Stimulated activated naive CD8-positive, alpha-beta T cell treated with anti-CD3 and anti-CD28 coated beads, Interleukin-15, Interleukin-2, amounts not matched to agents 100 ng/mL and 50 ng/mL, for 24 hours (primary cell): ENCODE measurements at regions not wholly inside any gene's neighbourhood (a gene's known extent, or its start where the extent isn't known, plus 50 kb on each side); places are given as distances from the start of the nearest gene placed in this dataset.
"Not testable (repeated sequence)": the region's sequence is repeated elsewhere in the genome, so short reads cannot be mapped to it uniquely, and the experiment has no call there.

Experiments used
- H3K27ac Mint-ChIP-seq: one replicate; pipeline ENCODE4 v1.8.0; 2021; ENCODE audit warnings: mild to moderate bottlenecking, mixed read lengths
- H3K27me3 Mint-ChIP-seq: one replicate; pipeline ENCODE4 v1.8.0; 2021; ENCODE audit warnings: mixed read lengths
- H3K36me3 Mint-ChIP-seq: one replicate; pipeline ENCODE4 v1.8.0; 2021; ENCODE audit warnings: low read depth, mixed read lengths
- H3K4me1 Mint-ChIP-seq: one replicate; pipeline ENCODE4 v1.8.0; 2021; ENCODE audit warnings: low read depth, mixed read lengths
- H3K4me3 Mint-ChIP-seq: one replicate; pipeline ENCODE4 v1.8.0; 2021; ENCODE audit warnings: mild to moderate bottlenecking, mixed read lengths
- H3K9me3 Mint-ChIP-seq: one replicate; pipeline ENCODE4 v1.8.0; 2021; ENCODE audit warnings: mixed read lengths

DNA sequence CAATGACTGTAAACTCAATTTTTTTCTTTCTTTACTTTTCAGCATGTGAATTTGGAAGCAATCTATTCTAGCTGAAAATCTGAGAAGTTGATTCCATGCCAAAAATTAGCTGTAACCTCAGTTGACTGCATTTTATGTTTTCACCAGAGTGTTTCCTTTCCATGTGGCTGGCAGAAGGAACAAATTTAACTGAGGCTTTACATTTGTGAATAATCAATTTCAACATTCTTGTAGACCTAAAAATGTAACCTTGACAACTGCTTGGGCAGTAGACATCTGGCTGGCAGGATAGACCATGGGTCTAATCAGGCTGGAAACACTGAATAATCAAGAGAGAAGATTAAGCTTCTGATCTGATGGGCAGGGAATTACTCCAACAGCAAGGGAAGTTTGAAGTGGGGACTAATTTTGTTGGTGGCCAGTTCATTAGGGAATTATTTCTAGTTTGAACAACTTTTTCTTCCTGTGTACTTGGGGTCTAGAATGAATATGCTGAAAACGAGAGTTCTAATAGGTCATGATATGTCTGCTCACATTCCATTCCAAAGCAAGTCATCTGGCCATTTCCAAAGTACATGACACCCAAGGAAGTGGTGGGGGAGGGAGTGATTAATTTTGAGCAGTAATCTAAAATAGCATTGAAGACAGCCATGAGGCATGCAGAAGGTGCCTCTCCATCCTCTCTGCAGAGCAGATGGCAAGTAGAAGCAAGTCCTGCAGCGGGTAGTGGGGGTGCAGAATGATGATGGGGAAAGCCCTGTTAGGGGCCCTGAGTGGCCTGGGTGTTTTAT, 68.2 kb downstream of the ATP23 start:
- Mint-ChIP-seq H3K4me1 (no peaks in the 10 kb centered on the region), H3K9me3 (no peaks in the 10 kb centered on the region), H3K27me3 (peaks cover 2% of the 10 kb centered on the region), H3K36me3 (no peaks in the 10 kb centered on the region), H3K27ac (no peak overlapping the region), H3K4me3 (no peak overlapping the region)

- Mint-ChIP-seq H3K4me1 (no peaks in the 10 kb centered on the region), H3K9me3 (no peaks in the 10 kb centered on the region), H3K4me3 (no peak overlapping the region), H3K36me3 (no peaks in the 10 kb centered on the region), H3K27me3 (no peaks in the 10 kb centered on the region), H3K27ac (no peak overlapping the region)
Observed at GRCh38 chr12:58011676-58012075, 70.3 kb downstream of the ATP23 start.

- not testable (repeated sequence) for H3K4me3 Mint-ChIP-seq, H3K4me1 Mint-ChIP-seq, H3K36me3 Mint-ChIP-seq, H3K27ac Mint-ChIP-seq
- H3K9me3 Mint-ChIP-seq: peaks cover 35% of the 10 kb centered on the region
- peaks cover 21% of the 10 kb centered on the region for H3K27me3 Mint-ChIP-seq
Observed at GRCh38 chr12:58022379-58023020, 81.1 kb downstream of the ATP23 start.

DNA sequence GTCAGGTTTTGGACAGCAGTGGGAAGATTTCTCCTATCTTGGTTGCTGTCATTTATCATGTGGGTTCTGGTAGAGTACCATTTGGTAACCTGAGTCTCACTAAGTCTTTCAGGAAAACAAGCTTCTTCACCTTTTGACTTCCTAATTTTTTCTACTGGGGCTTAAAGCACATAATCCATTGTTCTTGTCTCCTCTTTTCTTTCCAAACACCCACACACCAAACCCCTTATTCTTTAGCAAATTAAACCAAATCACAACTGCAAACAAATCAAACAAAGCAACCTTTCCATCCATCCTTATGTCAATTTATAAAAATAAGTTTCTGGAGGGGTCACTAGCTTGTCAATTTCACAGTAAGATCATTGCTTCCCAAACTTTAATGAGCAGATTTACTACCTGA, 84.1 kb downstream of the ATP23 start:
- no peaks in the 10 kb centered on the region for H3K36me3 Mint-ChIP-seq
- H3K27me3 Mint-ChIP-seq: peaks cover 23% of the 10 kb centered on the region
- no peak overlapping the region for H3K4me3 Mint-ChIP-seq
- H3K4me1 Mint-ChIP-seq: no peaks in the 10 kb centered on the region
- no peak overlapping the region for H3K27ac Mint-ChIP-seq
- peaks cover 28% of the 10 kb centered on the region for H3K9me3 Mint-ChIP-seq

- H3K4me1 Mint-ChIP-seq: no peaks in the 10 kb centered on the region
- H3K36me3 Mint-ChIP-seq: no peaks in the 10 kb centered on the region
- no peak overlapping the region for H3K27ac Mint-ChIP-seq
- H3K9me3 Mint-ChIP-seq: peaks cover 29% of the 10 kb centered on the region
- H3K27me3 Mint-ChIP-seq: peaks cover 16% of the 10 kb centered on the region
- no peak overlapping the region for H3K4me3 Mint-ChIP-seq
Observed at GRCh38 chr12:58026426-58026825, 85.1 kb downstream of the ATP23 start.

DNA sequence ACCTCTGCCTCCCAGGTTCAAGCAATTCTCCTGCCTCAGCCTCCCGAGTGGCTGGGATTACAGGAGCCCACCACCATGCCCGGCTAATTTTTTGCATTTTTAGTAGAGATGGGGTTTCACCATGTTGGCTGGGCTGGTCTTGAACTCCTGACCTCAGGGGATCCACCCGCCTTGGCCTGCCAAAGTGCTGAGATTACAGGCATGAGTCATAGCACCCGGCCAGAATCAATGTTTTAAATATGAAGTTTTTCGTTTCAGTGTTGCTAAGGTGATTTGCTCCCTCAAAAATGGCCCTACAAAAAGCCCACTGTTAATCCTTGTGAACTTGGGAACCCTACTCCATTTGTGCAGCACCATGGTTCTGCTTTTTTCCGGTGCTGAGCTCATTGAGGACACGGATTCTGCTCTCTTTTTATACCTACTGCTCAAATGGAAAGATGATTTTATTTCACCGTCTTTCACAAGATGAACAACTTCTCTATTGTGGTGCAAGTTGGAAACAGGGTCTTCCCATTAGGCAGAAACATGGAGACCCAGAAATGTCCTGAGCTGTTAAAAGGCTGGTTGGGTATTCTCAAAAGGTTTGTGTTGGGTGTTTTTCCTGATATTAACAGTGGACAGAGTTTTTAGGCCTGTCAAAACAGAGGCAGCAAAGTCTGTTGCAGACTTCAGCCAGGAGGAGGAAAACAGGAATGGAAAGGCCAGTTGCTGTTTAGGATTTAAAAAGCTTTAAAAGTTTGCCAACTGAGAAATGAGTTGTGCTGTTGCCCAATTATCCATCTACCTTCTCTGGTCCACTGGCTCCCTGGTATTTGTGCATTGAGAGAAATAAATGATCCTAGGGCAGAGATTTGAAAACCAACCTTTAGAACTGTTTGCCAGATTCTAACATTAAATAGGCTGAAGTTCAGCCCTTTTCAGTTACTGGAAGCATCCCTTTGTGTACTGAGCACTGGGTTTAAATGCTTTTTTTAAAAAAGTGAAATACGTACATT, 85.8 kb downstream of the ATP23 start:
- Mint-ChIP-seq H3K27me3 (peaks cover 9% of the 10 kb centered on the region), H3K4me1 (no peaks in the 10 kb centered on the region), H3K4me3 (no peak overlapping the region), H3K9me3 (peaks cover 21% of the 10 kb centered on the region), H3K36me3 (no peaks in the 10 kb centered on the region), H3K27ac (no peak overlapping the region)

GRCh38 chr12:58028294-58028693, 86.9 kb downstream of the ATP23 start:
- no peaks in the 10 kb centered on the region for H3K4me1 Mint-ChIP-seq
- peaks cover 21% of the 10 kb centered on the region for H3K9me3 Mint-ChIP-seq
- H3K27me3 Mint-ChIP-seq: peaks cover 4% of the 10 kb centered on the region
- no peak overlapping the region for H3K27ac Mint-ChIP-seq
- H3K36me3 Mint-ChIP-seq: no peaks in the 10 kb centered on the region
- no peak overlapping the region for H3K4me3 Mint-ChIP-seq

GRCh38 chr12:58029260-58029659, 87.9 kb downstream of the ATP23 start:
- Mint-ChIP-seq H3K4me1 (no peaks in the 10 kb centered on the region), H3K4me3 (no peak overlapping the region), H3K9me3 (peaks cover 21% of the 10 kb centered on the region), H3K27ac (no peak overlapping the region), H3K36me3 (no peaks in the 10 kb centered on the region), H3K27me3 (peaks cover 4% of the 10 kb centered on the region)

DNA sequence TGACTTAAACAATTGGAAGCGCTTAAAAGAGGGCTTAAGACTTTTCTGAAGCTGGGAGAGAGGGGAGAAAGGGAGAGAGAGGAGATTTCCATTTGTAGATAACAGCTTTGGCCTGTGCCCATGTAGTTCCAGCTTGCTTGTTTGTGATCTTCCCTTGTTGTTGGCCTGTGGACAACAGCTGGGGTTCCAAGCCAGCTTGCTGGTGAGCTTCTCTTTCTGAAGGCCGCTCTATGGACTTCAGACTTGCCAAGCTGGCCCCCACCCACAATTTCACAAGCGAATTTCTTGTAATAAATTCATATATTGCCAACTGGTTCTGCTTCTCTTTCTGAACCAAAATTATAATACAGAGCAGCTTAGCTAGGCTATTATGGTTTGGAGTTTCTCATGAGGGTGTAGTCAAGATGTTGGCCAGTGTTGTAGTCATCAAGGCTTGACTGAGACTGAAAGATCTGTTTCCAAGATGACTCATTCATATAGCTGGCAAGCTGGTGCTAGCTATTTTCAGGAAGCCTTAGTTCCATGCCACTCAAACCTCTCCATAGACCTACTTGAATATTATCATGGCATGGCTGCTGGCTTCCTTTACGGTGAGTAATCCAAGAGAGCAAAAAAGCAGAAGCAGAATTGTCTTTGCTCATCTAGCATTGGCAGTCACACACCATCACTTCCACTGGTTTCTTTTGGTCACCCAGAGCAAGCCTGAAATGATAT, 89.4 kb downstream of the ATP23 start:
- Mint-ChIP-seq H3K9me3 (peaks cover 22% of the 10 kb centered on the region), H3K27ac (no peak overlapping the region), H3K36me3 (no peaks in the 10 kb centered on the region), H3K4me3 (no peak overlapping the region), H3K4me1 (no peaks in the 10 kb centered on the region), H3K27me3 (peaks cover 4% of the 10 kb centered on the region)

DNA sequence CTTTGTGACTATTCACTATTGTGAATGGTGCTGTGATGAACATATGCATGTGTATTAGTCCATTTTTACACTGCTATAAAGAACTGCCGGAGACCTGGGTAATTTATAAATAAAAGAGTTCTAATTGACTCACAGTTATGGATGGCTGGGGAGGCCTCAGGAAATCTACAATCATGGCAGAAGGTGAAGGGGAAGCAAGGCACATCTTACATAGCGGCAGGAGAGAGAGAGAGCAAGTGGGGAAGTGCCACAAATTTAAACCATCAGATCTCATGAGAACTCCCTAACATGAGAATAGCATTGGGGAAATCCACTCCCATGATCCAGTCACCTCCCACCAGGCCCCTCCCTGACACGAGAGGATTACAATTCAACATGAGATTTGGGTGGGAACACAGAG, 90.8 kb downstream of the ATP23 start:
- no peaks in the 10 kb centered on the region for H3K4me1 Mint-ChIP-seq
- peaks cover 25% of the 10 kb centered on the region for H3K9me3 Mint-ChIP-seq
- no peaks in the 10 kb centered on the region for H3K36me3 Mint-ChIP-seq
- peaks cover 4% of the 10 kb centered on the region for H3K27me3 Mint-ChIP-seq
- no peak overlapping the region for H3K4me3 Mint-ChIP-seq
- no peak overlapping the region for H3K27ac Mint-ChIP-seq

GRCh38 chr12:58033831-58034230, 92.5 kb downstream of the ATP23 start:
- Mint-ChIP-seq H3K9me3 (peaks cover 30% of the 10 kb centered on the region), H3K27ac (no peak overlapping the region), H3K4me1 (no peaks in the 10 kb centered on the region), H3K36me3 (no peaks in the 10 kb centered on the region), H3K27me3 (peaks cover 4% of the 10 kb centered on the region), H3K4me3 (no peak overlapping the region)

- peaks cover 30% of the 10 kb centered on the region for H3K9me3 Mint-ChIP-seq
- peaks cover 4% of the 10 kb centered on the region for H3K27me3 Mint-ChIP-seq
- no peak overlapping the region for H3K27ac Mint-ChIP-seq
- no peak overlapping the region for H3K4me3 Mint-ChIP-seq
- no peaks in the 10 kb centered on the region for H3K36me3 Mint-ChIP-seq
- H3K4me1 Mint-ChIP-seq: no peaks in the 10 kb centered on the region
Observed at GRCh38 chr12:58034311-58034710, 92.9 kb downstream of the ATP23 start.

DNA sequence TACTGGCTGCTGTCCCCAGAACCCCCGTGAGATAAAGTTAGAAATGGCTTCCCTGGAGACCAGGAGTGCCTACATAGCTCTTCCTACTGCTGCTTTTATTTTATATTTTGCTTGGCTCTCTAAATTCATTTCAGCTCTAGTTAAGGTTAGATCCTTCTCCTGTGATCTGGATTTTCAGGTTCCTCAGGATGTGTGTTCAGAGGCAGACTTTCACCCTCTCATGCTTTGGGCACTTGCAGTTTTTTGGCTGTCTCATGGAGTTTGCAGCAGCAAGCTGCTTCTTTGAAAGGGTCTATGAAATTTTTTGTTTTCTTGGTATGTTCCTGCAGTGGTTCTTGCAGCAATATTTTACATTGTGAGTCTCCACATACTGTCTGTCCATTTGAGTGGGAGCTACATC, 93.3 kb downstream of the ATP23 start:
- Mint-ChIP-seq H3K27ac (no peak overlapping the region), H3K9me3 (peaks cover 30% of the 10 kb centered on the region), H3K4me3 (no peak overlapping the region), H3K36me3 (no peaks in the 10 kb centered on the region), H3K27me3 (peaks cover 4% of the 10 kb centered on the region), H3K4me1 (no peaks in the 10 kb centered on the region)

GRCh38 chr12:58041441-58041840, 100.1 kb downstream of the ATP23 start:
- no peak overlapping the region for H3K27ac Mint-ChIP-seq
- H3K36me3 Mint-ChIP-seq: no peaks in the 10 kb centered on the region
- no peak overlapping the region for H3K4me3 Mint-ChIP-seq
- no peaks in the 10 kb centered on the region for H3K27me3 Mint-ChIP-seq
- H3K9me3 Mint-ChIP-seq: peaks cover 14% of the 10 kb centered on the region
- H3K4me1 Mint-ChIP-seq: no peaks in the 10 kb centered on the region
